ENCODE measurements at regions not wholly inside any gene's neighbourhood (a gene's known extent, or its start where the extent isn't known, plus 50 kb on each side); places are given as distances from the start of the nearest gene placed in this dataset.

DNA sequence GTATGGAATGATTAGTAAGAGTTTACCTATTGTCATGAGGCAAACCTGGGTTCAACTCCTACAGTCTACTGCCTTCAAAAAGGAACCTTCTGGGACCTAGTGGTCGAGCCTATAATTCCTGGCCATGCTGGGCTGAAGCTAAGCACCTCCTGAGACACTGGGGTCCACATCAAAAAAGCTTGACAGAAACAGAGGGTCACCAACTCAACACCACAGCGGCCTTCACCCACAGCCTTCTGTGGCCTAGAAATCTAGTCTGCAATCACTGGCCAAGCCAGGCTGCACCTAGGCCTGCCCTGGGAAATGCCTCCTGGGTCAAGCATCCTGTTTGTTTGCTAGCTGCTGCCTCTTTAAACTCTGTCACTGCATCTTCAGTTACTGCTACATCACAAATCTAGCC, 153.9 kb upstream of the C11orf58 start:
- Histone ChIP-seq H3K4me1 (ENCODE audit: control insufficient read depth in 1 of 2, insufficient read depth in 2 of 2, low read length in 2 of 2) (no peaks in the 10 kb centered on the region), H4K20me1 (ENCODE audit: insufficient read depth) (no peaks in the 10 kb centered on the region), H3K4me2 (ENCODE audit: low read length) (no peak overlapping the region), H3K36me3 (ENCODE audit: control insufficient read depth in 1 of 2, insufficient read depth in 2 of 2, low read length in 2 of 2) (no peaks in the 10 kb centered on the region), H3K9me3 (ENCODE audit: control insufficient read depth in 1 of 2, insufficient read depth in 1 of 2, low read depth in 1 of 2, low read length in 2 of 2) (no peaks in the 10 kb centered on the region), H3K27ac (ENCODE audit: low read depth, low read length) (no peak overlapping the region), H3K9me2 (ENCODE audit: insufficient read depth) (no peaks in the 10 kb centered on the region), H3K4me3 (replicated peaks in 1 of 2; ENCODE audit: low read depth in 1 of 2, low read length in 2 of 2) (no peak overlapping the region), H3K9ac (ENCODE audit: low read length) (no peak overlapping the region), H2AFZ (ENCODE audit: low read depth, low read length, poor library complexity, severe bottlenecking) (no peak overlapping the region), H3K27me3 (ENCODE audit: insufficient read depth, low read length) (peaks cover 9% of the 10 kb centered on the region; the same call in 1 of the 2 replicates), H3K79me2 (ENCODE audit: insufficient read depth, low read length) (no peaks in the 10 kb centered on the region)
- ChIA-PET CTCF (no interaction called here), RAD21 (ENCODE audit: low non-redundant PET in 1 of 2, low total read pairs in 2 of 2, uncharacterized antibody in 2 of 2, unreplicated experiment in 2 of 2) (no interaction called here), POLR2A (no interaction called here)
- TF ChIP-seq EZH2phosphoT487 (IDR thresholded peaks at IDR 0.05; ENCODE audit: borderline replicate concordance): no peak
- no peak for TF ChIP-seq FOSL1 (IDR thresholded peaks at IDR 0.05; ENCODE audit: low read depth)
- no peak for TF ChIP-seq JUND (IDR thresholded peaks at IDR 0.05)
- TF ChIP-seq, protein P1, sequence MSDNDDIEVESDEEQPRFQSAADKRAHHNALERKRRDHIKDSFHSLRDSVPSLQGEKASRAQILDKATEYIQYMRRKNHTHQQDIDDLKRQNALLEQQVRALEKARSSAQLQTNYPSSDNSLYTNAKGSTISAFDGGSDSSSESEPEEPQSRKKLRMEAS (IDR thresholded peaks at IDR 0.05): no peak
- no peak for TF ChIP-seq EGR1 (IDR thresholded peaks at IDR 0.05; ENCODE audit: low read depth)
- TF ChIP-seq, protein P2, sequence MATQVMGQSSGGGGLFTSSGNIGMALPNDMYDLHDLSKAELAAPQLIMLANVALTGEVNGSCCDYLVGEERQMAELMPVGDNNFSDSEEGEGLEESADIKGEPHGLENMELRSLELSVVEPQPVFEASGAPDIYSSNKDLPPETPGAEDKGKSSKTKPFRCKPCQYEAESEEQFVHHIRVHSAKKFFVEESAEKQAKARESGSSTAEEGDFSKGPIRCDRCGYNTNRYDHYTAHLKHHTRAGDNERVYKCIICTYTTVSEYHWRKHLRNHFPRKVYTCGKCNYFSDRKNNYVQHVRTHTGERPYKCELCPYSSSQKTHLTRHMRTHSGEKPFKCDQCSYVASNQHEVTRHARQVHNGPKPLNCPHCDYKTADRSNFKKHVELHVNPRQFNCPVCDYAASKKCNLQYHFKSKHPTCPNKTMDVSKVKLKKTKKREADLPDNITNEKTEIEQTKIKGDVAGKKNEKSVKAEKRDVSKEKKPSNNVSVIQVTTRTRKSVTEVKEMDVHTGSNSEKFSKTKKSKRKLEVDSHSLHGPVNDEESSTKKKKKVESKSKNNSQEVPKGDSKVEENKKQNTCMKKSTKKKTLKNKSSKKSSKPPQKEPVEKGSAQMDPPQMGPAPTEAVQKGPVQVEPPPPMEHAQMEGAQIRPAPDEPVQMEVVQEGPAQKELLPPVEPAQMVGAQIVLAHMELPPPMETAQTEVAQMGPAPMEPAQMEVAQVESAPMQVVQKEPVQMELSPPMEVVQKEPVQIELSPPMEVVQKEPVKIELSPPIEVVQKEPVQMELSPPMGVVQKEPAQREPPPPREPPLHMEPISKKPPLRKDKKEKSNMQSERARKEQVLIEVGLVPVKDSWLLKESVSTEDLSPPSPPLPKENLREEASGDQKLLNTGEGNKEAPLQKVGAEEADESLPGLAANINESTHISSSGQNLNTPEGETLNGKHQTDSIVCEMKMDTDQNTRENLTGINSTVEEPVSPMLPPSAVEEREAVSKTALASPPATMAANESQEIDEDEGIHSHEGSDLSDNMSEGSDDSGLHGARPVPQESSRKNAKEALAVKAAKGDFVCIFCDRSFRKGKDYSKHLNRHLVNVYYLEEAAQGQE (IDR thresholded peaks at IDR 0.05; ENCODE audit: low read depth): no peak
- TF ChIP-seq, protein P3, sequence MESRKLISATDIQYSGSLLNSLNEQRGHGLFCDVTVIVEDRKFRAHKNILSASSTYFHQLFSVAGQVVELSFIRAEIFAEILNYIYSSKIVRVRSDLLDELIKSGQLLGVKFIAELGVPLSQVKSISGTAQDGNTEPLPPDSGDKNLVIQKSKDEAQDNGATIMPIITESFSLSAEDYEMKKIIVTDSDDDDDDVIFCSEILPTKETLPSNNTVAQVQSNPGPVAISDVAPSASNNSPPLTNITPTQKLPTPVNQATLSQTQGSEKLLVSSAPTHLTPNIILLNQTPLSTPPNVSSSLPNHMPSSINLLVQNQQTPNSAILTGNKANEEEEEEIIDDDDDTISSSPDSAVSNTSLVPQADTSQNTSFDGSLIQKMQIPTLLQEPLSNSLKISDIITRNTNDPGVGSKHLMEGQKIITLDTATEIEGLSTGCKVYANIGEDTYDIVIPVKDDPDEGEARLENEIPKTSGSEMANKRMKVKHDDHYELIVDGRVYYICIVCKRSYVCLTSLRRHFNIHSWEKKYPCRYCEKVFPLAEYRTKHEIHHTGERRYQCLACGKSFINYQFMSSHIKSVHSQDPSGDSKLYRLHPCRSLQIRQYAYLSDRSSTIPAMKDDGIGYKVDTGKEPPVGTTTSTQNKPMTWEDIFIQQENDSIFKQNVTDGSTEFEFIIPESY (IDR thresholded peaks at IDR 0.05; ENCODE audit: extremely low read depth, insufficient replicate concordance, low read length): no peak
- TF ChIP-seq RAD21 (IDR thresholded peaks at IDR 0.05; ENCODE audit: low read depth): no peak
- no peak for TF ChIP-seq YY1 (IDR thresholded peaks at IDR 0.05; ENCODE audit: extremely low read depth, insufficient replicate concordance, low read depth, low read length)
- TF ChIP-seq, protein P4, sequence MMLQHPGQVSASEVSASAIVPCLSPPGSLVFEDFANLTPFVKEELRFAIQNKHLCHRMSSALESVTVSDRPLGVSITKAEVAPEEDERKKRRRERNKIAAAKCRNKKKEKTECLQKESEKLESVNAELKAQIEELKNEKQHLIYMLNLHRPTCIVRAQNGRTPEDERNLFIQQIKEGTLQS (IDR thresholded peaks at IDR 0.05): no peak
- TF ChIP-seq ZNF274 (IDR thresholded peaks at IDR 0.05; ENCODE audit: low read depth, low read length): no peak
- no peak for TF ChIP-seq SP1 (IDR thresholded peaks at IDR 0.05; ENCODE audit: low read depth)
- TF ChIP-seq TCF7L2 (IDR thresholded peaks at IDR 0.05; ENCODE audit: borderline replicate concordance, extremely low read depth, insufficient read depth, insufficient read length): no peak
- TF ChIP-seq EZH2 (IDR thresholded peaks at IDR 0.05): no peak
- TF ChIP-seq POLR2AphosphoS5 (IDR thresholded peaks at IDR 0.05; ENCODE audit: low read depth, low read length): no peak
- TF ChIP-seq, protein P5, sequence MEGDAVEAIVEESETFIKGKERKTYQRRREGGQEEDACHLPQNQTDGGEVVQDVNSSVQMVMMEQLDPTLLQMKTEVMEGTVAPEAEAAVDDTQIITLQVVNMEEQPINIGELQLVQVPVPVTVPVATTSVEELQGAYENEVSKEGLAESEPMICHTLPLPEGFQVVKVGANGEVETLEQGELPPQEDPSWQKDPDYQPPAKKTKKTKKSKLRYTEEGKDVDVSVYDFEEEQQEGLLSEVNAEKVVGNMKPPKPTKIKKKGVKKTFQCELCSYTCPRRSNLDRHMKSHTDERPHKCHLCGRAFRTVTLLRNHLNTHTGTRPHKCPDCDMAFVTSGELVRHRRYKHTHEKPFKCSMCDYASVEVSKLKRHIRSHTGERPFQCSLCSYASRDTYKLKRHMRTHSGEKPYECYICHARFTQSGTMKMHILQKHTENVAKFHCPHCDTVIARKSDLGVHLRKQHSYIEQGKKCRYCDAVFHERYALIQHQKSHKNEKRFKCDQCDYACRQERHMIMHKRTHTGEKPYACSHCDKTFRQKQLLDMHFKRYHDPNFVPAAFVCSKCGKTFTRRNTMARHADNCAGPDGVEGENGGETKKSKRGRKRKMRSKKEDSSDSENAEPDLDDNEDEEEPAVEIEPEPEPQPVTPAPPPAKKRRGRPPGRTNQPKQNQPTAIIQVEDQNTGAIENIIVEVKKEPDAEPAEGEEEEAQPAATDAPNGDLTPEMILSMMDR (IDR thresholded peaks at IDR 0.05 in 2 of 3, conservative IDR thresholded peaks at IDR 0.05 in 1 of 3; ENCODE audit: borderline replicate concordance in 1 of 3, insufficient read depth in 1 of 3, low read depth in 2 of 3, low read length in 2 of 3): no peak
- no peak for TF ChIP-seq SIN3A (IDR thresholded peaks at IDR 0.05; ENCODE audit: low read depth)
- ATAC-seq (no peak), DNase-seq (ENCODE audit: low read depth, low spot score) (no peak)
- intact Hi-C loops (cut with micrococcal nuclease): no loop called here
- BruUV-seq (replicated peaks): no TSS peak

Measured in HCT116 (cell line).